ENCODE measurements at regions not wholly inside any gene's neighbourhood (a gene's known extent, or its start where the extent isn't known, plus 50 kb on each side); places are given as distances from the start of the nearest gene placed in this dataset.

- TF ChIP-seq CTCF (IDR thresholded peaks at IDR 0.05) (no peak), POLR2AphosphoS5 (IDR thresholded peaks at IDR 0.05) (no peak)
Observed at GRCh38 chr4:160927311-160927710, 1236.5 kb downstream of the FSTL5 start.

All from esophagus muscularis mucosa (tissue), 3 donors.